B cell (primary cell): ENCODE measurements at regions not wholly inside any gene's neighbourhood (a gene's known extent, or its start where the extent isn't known, plus 50 kb on each side); places are given as distances from the start of the nearest gene placed in this dataset.

Experiments
- ATAC-seq: fragments of 200-7000 bp; cut with Tn5 transposase; one replicate; pipeline ENCODE4 v1.10.0; 2021; ENCODE audit warnings: low read depth, mild to moderate bottlenecking, moderate number of reproducible peaks, moderate library complexity
- CTCF ChIA-PET: fragments of 350-600 bp; sonication (Branson Sonifier 250); formaldehyde crosslinking; loops from one replicate; lab custom pipeline; 2021; ENCODE audit warnings: antibody characterized with exemption, inconsistent platforms; lab: Charles Lee
- POLR2A ChIA-PET: fragments of 350-600 bp; sonication (Branson Sonifier 250); formaldehyde crosslinking; loops from one replicate; lab custom pipeline; 2021; ENCODE audit warnings: antibody characterized with exemption; lab: Charles Lee
- DNase-seq: peaks from one replicate; pipeline ENCODE4 v3.0.0; 2013
- H2AFZ ChIP-seq: 2 replicates; pipeline ENCODE4 v1.6.1; 2012; ENCODE audit warnings: mild to moderate bottlenecking, low read depth, low read length; ENCODE audit not compliant: insufficient read depth, poor library complexity, severe bottlenecking
- H3K27ac ChIP-seq, 2 donors: 1 replicate in 1 of 2; 2 replicates in 1 of 2; pipeline ENCODE4 v1.5.1; 2012 to 2013; ENCODE audit warnings: low read length in 2 of 2, mild to moderate bottlenecking in 2 of 2, moderate library complexity in 1 of 2
- H3K27me3 ChIP-seq, 4 experiments: fragments of 200-600 bp in 1 of 4; sonication (generic) in 1 of 4; replicated peaks in 1 of 4; 1 replicate in 2 of 4; 2 replicates in 2 of 4; pipeline versions ENCODE4 v1.6.1 to v1.7.0; 2013 to 2016; ENCODE audit warnings: low read length in 3 of 4, mild to moderate bottlenecking in 2 of 4, mixed read lengths in 1 of 4, moderate library complexity in 1 of 4; ENCODE audit not compliant: insufficient read depth in 4 of 4, control insufficient read depth in 3 of 4; ENCODE audit errors: control extremely low read depth in 1 of 4
- H3K36me3 ChIP-seq, 2 experiments: replicated peaks in 1 of 2; 1 replicate in 1 of 2; 2 replicates in 1 of 2; pipeline versions ENCODE4 v1.6.1 to v1.7.1; 2013; ENCODE audit warnings: low read length in 1 of 2; ENCODE audit not compliant: insufficient read depth in 2 of 2, control insufficient read depth in 1 of 2; ENCODE audit errors: control extremely low read depth in 1 of 2, extremely low read depth in 1 of 2
- H3K4me1 ChIP-seq, 2 donors: fragments of 200-600 bp in 1 of 2; sonication (generic) in 1 of 2; 1 replicate in 1 of 2; 2 replicates in 1 of 2; pipeline versions ENCODE4 v1.5.1 to v1.6.1; 2013 to 2017; ENCODE audit warnings: low read length in 2 of 2; ENCODE audit not compliant: control insufficient read depth in 2 of 2, insufficient read depth in 2 of 2
- H3K4me2 ChIP-seq: replicated peaks from 2 replicates; pipeline ENCODE3; 2012; ENCODE audit warnings: mild to moderate bottlenecking, low read depth, low read length; ENCODE audit not compliant: poor library complexity, severe bottlenecking
- H3K4me3 ChIP-seq, 5 experiments: fragments of 200-600 bp in 1 of 5; sonication (generic) in 1 of 5; 1 replicate in 3 of 5; 2 replicates in 2 of 5; pipeline versions ENCODE4 v1.5.1 to v1.7.0; 2011 to 2016; ENCODE audit warnings: low read length in 4 of 5, mild to moderate bottlenecking in 4 of 5, low read depth in 2 of 5, control low read depth in 1 of 5, moderate library complexity in 1 of 5; ENCODE audit not compliant: insufficient read depth in 1 of 5; ENCODE audit errors: control extremely low read depth in 1 of 5, extremely low read depth in 1 of 5
- H3K79me2 ChIP-seq: fragments of 200-600 bp; sonication (generic); one replicate; pipeline ENCODE4 v1.6.0; 2016; ENCODE audit warnings: low read length; ENCODE audit not compliant: control insufficient read depth, insufficient read depth
- H3K9ac ChIP-seq: fragments of 200-600 bp; sonication (generic); 2 replicates; pipeline ENCODE4 v1.6.1; 2017; ENCODE audit warnings: mild to moderate bottlenecking, low read length, moderate library complexity
- H3K9me3 ChIP-seq, 3 donors: one replicate each; pipeline versions ENCODE4 v1.6.1 to v1.7.1; 2013; ENCODE audit warnings: low read length in 2 of 3; ENCODE audit not compliant: control insufficient read depth in 2 of 3, insufficient read depth in 1 of 3; ENCODE audit errors: control extremely low read depth in 1 of 3
- H4K20me1 ChIP-seq: 2 replicates; pipeline ENCODE4 v1.6.0; 2012; ENCODE audit warnings: mild to moderate bottlenecking, low read length; ENCODE audit not compliant: insufficient read depth, control insufficient read depth, poor library complexity, severe bottlenecking
- H3K27ac Mint-ChIP-seq: one replicate; pipeline ENCODE4 v1.8.0; 2021; ENCODE audit warnings: mixed read lengths
- H3K27me3 Mint-ChIP-seq: one replicate; pipeline ENCODE4 v1.8.0; 2021; ENCODE audit warnings: mixed read lengths
- H3K4me1 Mint-ChIP-seq: one replicate; pipeline ENCODE4 v1.8.0; 2021; ENCODE audit warnings: mixed read lengths
- H3K4me3 Mint-ChIP-seq: one replicate; pipeline ENCODE4 v1.8.0; 2021; ENCODE audit warnings: mixed read lengths
- H3K9me3 Mint-ChIP-seq: one replicate; pipeline ENCODE4 v1.8.0; 2022; ENCODE audit warnings: mixed read lengths; ENCODE audit not compliant: insufficient read depth
- CTCF ChIP-seq: fragments of 200-600 bp; IDR thresholded peaks from one replicate; pipeline ENCODE4 v1.8.0; 2022; ENCODE audit warnings: antibody characterized with exemption, mild to moderate bottlenecking
- EZH2 ChIP-seq: IDR thresholded peaks from 2 replicates; pipeline ENCODE4 v1.6.1; 2012; ENCODE audit warnings: borderline replicate concordance, low read depth, mild to moderate bottlenecking, moderate library complexity, low read length; ENCODE audit not compliant: insufficient read depth, poor library complexity, severe bottlenecking
- WGBS: methylation state at CpG from one replicate; pipeline ENCODE4 v1.1.5; 2013; ENCODE audit warnings: missing lambda C conversion rate; ENCODE audit not compliant: insufficient coverage; 5-methylcytosine and 5-hydroxymethylcytosine counted together
- intact Hi-C: fragments of 100-400 bp; cut with micrococcal nuclease; formaldehyde crosslinking; loops from one replicate; pipeline ENCODE4 v1.10.0; 2022

- no peak overlapping the region for H2AFZ ChIP-seq
- Mint-ChIP-seq H3K4me3 (no peak overlapping the region), H3K4me1 (no peaks in the 10 kb centered on the region), H3K27me3 (no peaks in the 10 kb centered on the region), H3K27ac (no peak overlapping the region), H3K9me3 (peaks cover 6% of the 10 kb centered on the region)
- no peak for ATAC-seq
- ChIA-PET POLR2A (no interaction called here), CTCF (no interaction called here)
- TF ChIP-seq CTCF (no peak), EZH2 (no peak)
- DNase-seq: no peak
- H3K9me3 ChIP-seq: peaks cover 0 to 15% (median 0%) of the 10 kb centered on the region in 3 donors
- H3K27ac ChIP-seq: no peak overlapping the region
- intact Hi-C loops: no loop called here
- H4K20me1 ChIP-seq: no peaks in the 10 kb centered on the region
- H3K4me1 ChIP-seq: no peaks in the 10 kb centered on the region
- 94% methylated on average over 13 of the region's 16 CpGs for WGBS
- H3K4me3 ChIP-seq: no peak overlapping the region
- H3K9ac ChIP-seq: no peak overlapping the region
- no peaks in the 10 kb centered on the region for H3K27me3 ChIP-seq
- H3K4me2 ChIP-seq: no peak overlapping the region
- no peaks in the 10 kb centered on the region for H3K79me2 ChIP-seq
- H3K36me3 ChIP-seq: no peaks in the 10 kb centered on the region
These were observed 357.6 kb upstream of the IRX4 start for GRCh38 chr5:2240118-2240904.

- DNase-seq: no peak
- H3K27ac ChIP-seq: no peak overlapping the region
- TF ChIP-seq EZH2: no peak
- TF ChIP-seq CTCF: no peak
- CTCF ChIA-PET: no interaction called here
- no peak overlapping the region for H3K9ac ChIP-seq
- intact Hi-C loops: no loop called here
- H2AFZ ChIP-seq: no peak overlapping the region
- Mint-ChIP-seq H3K27me3 (no peaks in the 10 kb centered on the region), H3K27ac (no peak overlapping the region), H3K4me1 (no peaks in the 10 kb centered on the region), H3K4me3 (no peak overlapping the region), H3K9me3 (peaks cover 6% of the 10 kb centered on the region)
- no peaks in the 10 kb centered on the region for H4K20me1 ChIP-seq
- 77% methylated on average over 14 of the region's 17 CpGs for WGBS
- H3K79me2 ChIP-seq: no peaks in the 10 kb centered on the region
- ATAC-seq: no peak
- H3K27me3 ChIP-seq: no peaks in the 10 kb centered on the region
- H3K4me3 ChIP-seq: no peak overlapping the region
- no peaks in the 10 kb centered on the region for H3K4me1 ChIP-seq
- no peaks in the 10 kb centered on the region for H3K36me3 ChIP-seq
- peaks cover 0 to 15% (median 0%) of the 10 kb centered on the region in 3 donors for H3K9me3 ChIP-seq
- POLR2A ChIA-PET: no interaction called here
- no peak overlapping the region for H3K4me2 ChIP-seq
These were observed 356.6 kb upstream of the IRX4 start for GRCh38 chr5:2239201-2239910.
